ENCODE measurements at regions not wholly inside any gene's neighbourhood (a gene's known extent, or its start where the extent isn't known, plus 50 kb on each side); places are given as distances from the start of the nearest gene placed in this dataset.

DNA sequence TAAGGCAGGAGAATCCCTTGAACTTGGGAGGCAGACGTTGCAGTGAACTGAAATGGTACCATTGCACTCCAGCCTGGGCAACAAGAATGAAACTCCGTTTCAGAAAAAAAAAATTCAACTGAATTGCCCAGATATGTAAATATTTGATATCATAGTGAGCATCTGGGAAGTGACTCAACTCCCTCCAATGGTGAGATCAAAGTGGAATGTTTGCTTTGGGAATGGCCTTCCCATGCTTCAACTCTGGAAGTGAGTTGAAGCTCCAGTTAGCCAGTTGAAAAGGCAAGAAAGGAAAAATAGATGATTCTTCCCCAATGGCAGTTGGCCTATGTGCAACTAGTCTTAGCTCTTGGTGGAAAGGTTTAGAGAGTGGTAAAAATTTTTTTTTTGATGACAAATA is 131.6 kb upstream of the CMC1 start:
- ChIA-PET CTCF (no interaction called here), POLR2A (interaction anchor here (0.6 kb wide), 1 partner anchor 12 kb away, joined by 4 read pairs; no protein-coding TSS in a partner anchor)
- ATAC-seq, result no peak
- no peak for DNase-seq
- no peaks in the 10 kb centered on the region for H3K9me3 Mint-ChIP-seq (ENCODE audit: low read depth)
- no peaks in the 10 kb centered on the region for H3K27me3 Mint-ChIP-seq
- H3K4me1 Mint-ChIP-seq, result peaks cover under 1% of the 10 kb centered on the region
- intact Hi-C loops (cut with DNase I, micrococcal nuclease), result no loop called here
- H3K27ac Mint-ChIP-seq, result no peak overlapping the region
- no peak overlapping the region for H3K4me3 Mint-ChIP-seq
- no peaks in the 10 kb centered on the region for H3K36me3 Mint-ChIP-seq (ENCODE audit: low read depth)

DNA sequence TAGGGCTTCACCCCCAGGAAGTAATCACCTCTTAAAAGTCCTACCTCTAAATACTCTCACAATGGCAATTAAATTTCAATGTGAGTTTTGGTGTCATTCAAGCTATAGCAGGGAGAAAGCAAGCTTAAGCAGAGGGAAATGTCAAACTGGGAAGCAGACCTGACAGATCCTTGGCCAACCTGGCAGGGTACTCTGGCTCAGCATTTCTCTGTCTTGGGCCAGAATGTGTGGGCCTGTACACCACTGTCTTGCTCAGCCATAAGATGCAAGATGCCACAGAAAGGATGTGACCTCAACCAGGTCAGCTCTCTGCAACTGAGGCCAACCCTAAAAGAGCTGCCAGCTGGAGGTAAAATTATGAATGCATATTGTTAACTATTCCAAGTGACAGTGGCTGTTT is 130.6 kb upstream of the CMC1 start:
- Mint-ChIP-seq H3K4me3 (no peak overlapping the region), H3K9me3 (ENCODE audit: low read depth) (no peaks in the 10 kb centered on the region), H3K27me3 (no peaks in the 10 kb centered on the region), H3K4me1 (peaks cover 3% of the 10 kb centered on the region), H3K36me3 (ENCODE audit: low read depth) (no peaks in the 10 kb centered on the region), H3K27ac (no peak overlapping the region)
- POLR2A ChIA-PET, result no interaction called here
- no peak for DNase-seq
- intact Hi-C loops (cut with DNase I, micrococcal nuclease), result no loop called here
- ATAC-seq, result no peak
- CTCF ChIA-PET, result interaction anchor here (0.6 to 1.3 kb wide), 2 partner anchors 226 to 409 kb away, joined by 3 to 7 read pairs; no protein-coding TSS in a partner anchor

DNA sequence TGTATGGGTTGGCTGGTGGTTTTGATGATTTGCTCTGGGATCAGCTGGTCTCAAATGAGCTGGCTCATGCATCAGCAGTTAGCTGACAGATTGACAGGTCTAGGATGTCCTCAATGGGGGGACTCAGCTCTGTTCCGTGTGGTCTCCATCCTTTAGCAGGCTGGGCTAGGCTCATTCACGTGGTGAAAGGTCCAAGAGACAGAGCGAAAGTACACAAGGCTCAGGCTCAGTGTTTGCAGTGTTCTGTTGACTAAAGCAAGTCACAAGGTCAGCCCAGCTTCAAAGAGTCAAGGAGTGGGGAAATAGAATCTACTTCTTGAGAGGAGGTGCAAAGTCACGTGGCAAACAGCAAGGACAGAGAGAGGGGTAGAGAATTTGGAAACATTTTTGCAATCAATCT is 126.5 kb upstream of the CMC1 start:
- Mint-ChIP-seq H3K4me3 (no peak overlapping the region), H3K9me3 (ENCODE audit: low read depth) (no peaks in the 10 kb centered on the region), H3K27me3 (no peaks in the 10 kb centered on the region), H3K27ac (no peak overlapping the region), H3K4me1 (peaks cover 3% of the 10 kb centered on the region), H3K36me3 (ENCODE audit: low read depth) (no peaks in the 10 kb centered on the region)
- ChIA-PET CTCF (no interaction called here), POLR2A (no interaction called here)
- intact Hi-C loops (cut with DNase I, micrococcal nuclease), result no loop called here
- ATAC-seq (no peak), DNase-seq (no peak)

DNA sequence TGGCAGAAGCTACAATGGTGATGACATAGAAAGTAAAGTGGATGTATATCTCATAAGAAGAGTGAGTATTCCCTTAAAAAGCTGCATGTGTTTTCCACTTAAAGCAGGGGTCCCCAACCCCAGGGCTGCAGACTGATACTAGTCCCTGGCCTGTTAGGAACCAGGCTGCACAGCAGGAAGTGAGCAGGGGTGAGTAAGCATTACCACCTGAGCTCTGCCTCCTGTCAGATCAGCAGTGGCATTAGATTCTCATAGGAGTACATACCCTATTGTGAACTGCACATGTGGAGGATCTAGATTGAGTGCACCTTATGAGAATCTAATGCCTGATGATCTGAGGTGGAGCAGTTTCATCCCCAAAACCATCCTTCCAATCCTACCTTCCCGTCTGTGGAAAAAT is 126.1 kb upstream of the CMC1 start:
- intact Hi-C loops (cut with DNase I, micrococcal nuclease), result no loop called here
- H3K36me3 Mint-ChIP-seq (ENCODE audit: low read depth), result no peaks in the 10 kb centered on the region

DNA sequence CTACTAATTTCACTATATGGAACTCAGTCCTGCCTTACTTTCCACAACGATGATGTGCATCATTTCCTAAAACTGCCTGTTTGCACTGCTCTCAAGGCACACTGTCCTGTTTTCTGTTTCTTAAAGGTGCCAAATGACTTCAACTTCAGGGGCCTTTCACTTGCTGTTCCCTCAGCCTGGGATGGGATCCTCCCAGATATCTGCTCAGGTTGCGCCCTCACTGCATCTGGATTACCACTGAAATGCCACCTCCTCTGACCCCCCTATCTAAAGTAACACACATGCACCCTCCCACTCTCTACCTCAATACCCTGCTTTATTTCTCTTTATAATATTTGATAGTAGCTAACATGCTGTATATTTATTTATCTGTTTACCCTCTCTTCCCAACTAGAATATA is 123.8 kb upstream of the CMC1 start:
- POLR2A ChIA-PET, result no interaction called here
- no peak overlapping the region for H3K4me3 Mint-ChIP-seq

More for the DNA sequence above, 126.1 kb upstream of the CMC1 start:
- Mint-ChIP-seq H3K27ac (no peak overlapping the region), H3K27me3 (no peaks in the 10 kb centered on the region), H3K4me1 (peaks cover 3% of the 10 kb centered on the region), H3K4me3 (no peak overlapping the region), H3K9me3 (ENCODE audit: low read depth) (no peaks in the 10 kb centered on the region)
- ChIA-PET CTCF (no interaction called here), POLR2A (no interaction called here)
- no peak for ATAC-seq
- peak; percentile 7 for DNase-seq

DNA sequence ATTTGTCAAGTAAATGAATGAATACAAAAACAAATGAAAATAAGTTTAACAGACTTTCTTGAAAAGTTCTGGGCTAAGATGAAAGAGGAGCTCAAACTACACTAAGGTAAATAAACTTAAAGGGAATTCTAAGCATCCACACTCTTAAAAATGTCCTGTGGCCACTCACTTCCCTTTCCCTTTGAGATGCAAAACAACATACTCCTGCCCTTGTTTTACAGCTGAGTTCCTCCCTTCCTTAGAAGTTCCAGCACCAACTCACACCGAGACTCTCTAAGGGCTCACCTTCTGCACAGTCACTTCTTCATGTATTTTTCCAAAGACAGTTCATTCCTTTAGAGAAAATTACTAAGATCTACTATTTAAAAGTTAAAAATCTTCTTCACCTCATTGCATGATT is 123.3 kb upstream of the CMC1 start:
- Mint-ChIP-seq H3K36me3 (ENCODE audit: low read depth) (no peaks in the 10 kb centered on the region), H3K4me3 (no peak overlapping the region), H3K27me3 (peaks cover 2% of the 10 kb centered on the region), H3K27ac (no peak overlapping the region), H3K4me1 (peaks cover 3% of the 10 kb centered on the region), H3K9me3 (ENCODE audit: low read depth) (no peaks in the 10 kb centered on the region)
- intact Hi-C loops (cut with DNase I, micrococcal nuclease), result no loop called here
- no peak for DNase-seq
- ChIA-PET POLR2A (no interaction called here), CTCF (interaction anchor here (1.6 to 1.7 kb wide), 2 partner anchors 9 to 15 kb away, joined by 4 read pairs; no protein-coding TSS in a partner anchor)
- no peak for ATAC-seq

More for the DNA sequence above, 123.8 kb upstream of the CMC1 start:
- CTCF ChIA-PET, result interaction anchor here (0.7 to 1.7 kb wide), 3 partner anchors 10 to 28 kb away, joined by 3 to 4 read pairs (median 4); no protein-coding TSS in a partner anchor
- H3K4me1 Mint-ChIP-seq, result peaks cover 3% of the 10 kb centered on the region
- no peaks in the 10 kb centered on the region for H3K9me3 Mint-ChIP-seq (ENCODE audit: low read depth)
- intact Hi-C loops (cut with DNase I, micrococcal nuclease), result no loop called here
- H3K27ac Mint-ChIP-seq, result no peak overlapping the region
- no peak for ATAC-seq
- peaks cover 2% of the 10 kb centered on the region for H3K27me3 Mint-ChIP-seq
- no peaks in the 10 kb centered on the region for H3K36me3 Mint-ChIP-seq (ENCODE audit: low read depth)
- no peak for DNase-seq

DNA sequence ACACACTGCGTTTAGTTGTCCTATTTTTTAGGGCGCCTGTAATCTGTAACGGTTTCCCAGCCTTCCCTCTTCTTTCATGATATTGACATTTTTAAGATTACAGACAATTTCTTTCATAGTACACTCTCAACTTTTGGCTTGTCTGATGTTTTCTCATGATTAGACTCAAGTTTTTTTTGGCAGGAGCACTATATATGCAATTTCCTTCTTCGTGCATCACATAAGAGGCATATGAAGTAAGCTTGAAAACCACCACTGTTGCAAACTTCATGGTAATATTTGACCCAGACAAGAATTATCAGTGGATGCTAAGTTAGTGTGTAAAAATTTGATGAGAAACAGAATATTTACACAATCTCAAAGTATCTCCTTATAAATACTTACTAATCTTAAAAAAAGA is 119.2 kb upstream of the CMC1 start:
- H3K27ac Mint-ChIP-seq, result no peak overlapping the region
- intact Hi-C loops (cut with DNase I, micrococcal nuclease), result no loop called here

DNA sequence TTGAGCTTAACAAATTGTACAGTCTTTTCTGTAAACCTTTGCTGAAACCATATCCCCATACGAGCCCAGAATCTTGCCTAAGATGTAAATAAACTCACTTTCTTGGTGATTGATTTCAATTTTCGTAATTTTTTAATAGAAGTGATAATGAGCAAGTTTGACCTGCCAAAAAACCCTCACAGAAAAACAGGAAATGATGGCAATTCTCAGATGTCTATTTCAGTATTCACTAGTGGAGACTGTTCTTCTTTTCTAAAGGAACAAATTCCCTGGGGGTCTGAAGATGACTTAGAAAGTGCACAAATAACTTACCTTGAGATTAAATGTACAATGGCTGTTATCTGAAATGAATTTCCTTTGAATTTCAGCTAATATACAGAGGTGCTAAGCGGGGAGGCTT is 116.5 kb upstream of the CMC1 start:
- ATAC-seq (no peak), DNase-seq (no peak)
- H3K27me3 Mint-ChIP-seq, result peaks cover 2% of the 10 kb centered on the region
- no peaks in the 10 kb centered on the region for H3K9me3 Mint-ChIP-seq (ENCODE audit: low read depth)
- no peaks in the 10 kb centered on the region for H3K4me1 Mint-ChIP-seq
- H3K27ac Mint-ChIP-seq, result no peak overlapping the region
- intact Hi-C loops (cut with DNase I, micrococcal nuclease), result no loop called here
- POLR2A ChIA-PET, result no interaction called here
- H3K4me3 Mint-ChIP-seq, result no peak overlapping the region
- H3K36me3 Mint-ChIP-seq (ENCODE audit: low read depth), result no peaks in the 10 kb centered on the region
- CTCF ChIA-PET, result no interaction called here

More for the DNA sequence above, 119.2 kb upstream of the CMC1 start:
- DNase-seq, result no peak
- ChIA-PET CTCF (no interaction called here), POLR2A (no interaction called here)
- Mint-ChIP-seq H3K4me1 (no peaks in the 10 kb centered on the region), H3K27me3 (peaks cover 2% of the 10 kb centered on the region), H3K9me3 (ENCODE audit: low read depth) (no peaks in the 10 kb centered on the region), H3K36me3 (ENCODE audit: low read depth) (no peaks in the 10 kb centered on the region), H3K4me3 (no peak overlapping the region)
- no peak for ATAC-seq

DNA sequence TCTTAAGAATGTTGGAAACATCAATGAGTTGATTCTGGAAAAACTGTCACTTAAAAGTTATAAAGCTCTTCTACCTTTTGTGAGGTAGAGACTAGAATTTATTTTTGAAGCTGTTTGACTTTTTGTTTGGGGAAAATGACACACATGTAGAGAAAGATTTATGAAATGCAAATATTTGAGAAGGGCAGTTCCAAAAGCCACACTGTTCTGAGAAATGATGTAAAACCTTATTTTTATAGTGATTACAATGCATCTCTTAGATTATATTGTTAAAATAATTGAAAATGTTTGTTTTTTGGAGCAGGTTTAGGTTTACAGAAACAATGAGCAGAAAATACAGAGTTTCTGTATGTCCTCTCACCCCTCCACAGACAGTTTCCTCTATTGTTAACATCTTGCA is 116.1 kb upstream of the CMC1 start:
- ATAC-seq (no peak), DNase-seq (no peak)
- peaks cover 2% of the 10 kb centered on the region for H3K27me3 Mint-ChIP-seq
- ChIA-PET POLR2A (no interaction called here), CTCF (no interaction called here)
- no peak overlapping the region for H3K4me3 Mint-ChIP-seq
- intact Hi-C loops (cut with DNase I, micrococcal nuclease), result no loop called here
- H3K27ac Mint-ChIP-seq, result no peak overlapping the region
- H3K36me3 Mint-ChIP-seq (ENCODE audit: low read depth), result no peaks in the 10 kb centered on the region
- no peaks in the 10 kb centered on the region for H3K4me1 Mint-ChIP-seq
- H3K9me3 Mint-ChIP-seq (ENCODE audit: low read depth), result no peaks in the 10 kb centered on the region

DNA sequence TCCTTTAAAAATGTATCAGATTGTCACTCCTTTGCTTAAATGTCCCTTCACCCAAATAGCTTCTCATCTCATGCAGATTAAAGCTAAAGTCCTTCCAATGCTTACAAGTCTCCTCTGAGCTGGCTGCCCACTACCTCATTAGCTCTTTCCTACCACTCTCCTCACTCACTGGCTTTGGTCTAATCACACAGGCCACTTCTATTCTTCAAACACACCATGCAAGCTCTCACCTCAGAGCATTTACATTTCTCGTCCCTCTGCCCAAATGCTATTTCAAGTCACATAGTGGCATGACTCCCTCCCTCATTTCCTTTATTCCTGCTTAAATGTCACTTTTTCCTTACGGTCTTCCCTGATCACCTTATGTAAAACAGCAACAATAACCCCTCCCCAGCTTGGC is 110.6 kb upstream of the CMC1 start:
- CTCF ChIA-PET, result interaction anchor here (0.9 kb wide), 1 partner anchor 39 kb away, joined by 3 read pairs; no protein-coding TSS in a partner anchor

DNA sequence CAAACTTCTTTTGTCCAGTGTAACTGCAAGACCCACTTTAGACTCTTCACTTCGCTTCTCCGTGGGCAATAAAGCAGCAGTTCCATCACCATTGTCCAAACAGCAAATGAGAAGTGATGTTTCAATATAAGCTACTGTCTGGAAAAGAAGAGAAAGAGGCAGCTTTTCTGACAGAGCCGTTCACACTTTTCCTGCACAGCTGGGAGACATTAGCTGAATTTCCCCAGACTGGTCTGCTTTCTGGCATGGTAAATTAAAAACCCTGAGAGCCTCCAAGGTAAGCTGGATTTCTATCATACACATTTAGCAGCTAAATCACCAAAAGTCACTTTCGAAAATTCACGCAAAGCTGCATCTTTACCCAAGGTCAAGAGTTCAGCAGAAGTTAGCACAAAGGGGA is 108.5 kb upstream of the CMC1 start:
- intact Hi-C loops (cut with DNase I, micrococcal nuclease), result no loop called here
- Mint-ChIP-seq H3K27ac (no peak overlapping the region), H3K27me3 (no peaks in the 10 kb centered on the region), H3K4me3 (no peak overlapping the region), H3K36me3 (ENCODE audit: low read depth) (no peaks in the 10 kb centered on the region), H3K9me3 (ENCODE audit: low read depth) (no peaks in the 10 kb centered on the region), H3K4me1 (no peaks in the 10 kb centered on the region)
- ATAC-seq, result no peak
- DNase-seq, result no peak
- ChIA-PET CTCF (interaction anchor here (1.1 to 1.8 kb wide), 2 partner anchors 13 to 15 kb away, joined by 3 to 4 read pairs; no protein-coding TSS in a partner anchor), POLR2A (no interaction called here)

More for the DNA sequence above, 110.6 kb upstream of the CMC1 start:
- ATAC-seq (no peak), DNase-seq (no peak)
- Mint-ChIP-seq H3K4me3 (no peak overlapping the region), H3K36me3 (ENCODE audit: low read depth) (no peaks in the 10 kb centered on the region), H3K4me1 (no peaks in the 10 kb centered on the region), H3K27me3 (no peaks in the 10 kb centered on the region), H3K9me3 (ENCODE audit: low read depth) (no peaks in the 10 kb centered on the region), H3K27ac (no peak overlapping the region)
- intact Hi-C loops (cut with DNase I, micrococcal nuclease), result no loop called here
- POLR2A ChIA-PET, result no interaction called here

DNA sequence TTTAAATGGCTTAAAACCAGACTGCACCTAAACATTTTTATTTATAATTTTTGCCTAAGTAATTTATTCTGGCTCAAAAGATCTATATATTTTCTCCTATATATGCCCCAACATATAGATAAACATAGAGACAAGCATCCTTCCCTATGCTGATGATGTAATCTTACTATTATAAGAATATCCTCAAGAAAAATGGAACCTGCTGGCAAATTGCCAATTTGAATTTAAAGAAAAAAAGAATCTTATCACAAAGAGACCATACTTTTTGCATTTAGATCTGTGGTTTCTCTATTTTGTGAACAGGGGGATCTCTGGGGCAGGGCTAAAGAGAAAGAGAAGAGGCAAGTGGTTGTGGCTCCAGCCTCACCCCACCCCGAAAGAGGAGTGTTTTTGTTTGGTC is 107.2 kb upstream of the CMC1 start:
- intact Hi-C loops (cut with DNase I, micrococcal nuclease), result no loop called here
- CTCF ChIA-PET, result interaction anchor here (0.6 kb wide), 2 partner anchors 72 to 210 kb away, joined by 3 to 4 read pairs; no protein-coding TSS in a partner anchor

More for the DNA sequence above, 107.2 kb upstream of the CMC1 start:
- DNase-seq, result no peak
- H3K27ac Mint-ChIP-seq, result no peak overlapping the region
- POLR2A ChIA-PET, result no interaction called here
- no peaks in the 10 kb centered on the region for H3K4me1 Mint-ChIP-seq
- no peaks in the 10 kb centered on the region for H3K9me3 Mint-ChIP-seq (ENCODE audit: low read depth)
- ATAC-seq, result no peak
- H3K36me3 Mint-ChIP-seq (ENCODE audit: low read depth), result no peaks in the 10 kb centered on the region
- H3K27me3 Mint-ChIP-seq, result no peaks in the 10 kb centered on the region
- no peak overlapping the region for H3K4me3 Mint-ChIP-seq
